Lower lobe of right lung (tissue), 2 donors: ENCODE measurements at regions not wholly inside any gene's neighbourhood (a gene's known extent, or its start where the extent isn't known, plus 50 kb on each side); places are given as distances from the start of the nearest gene placed in this dataset.

Source experiments
- ATAC-seq, 2 donors: fragments of 200-7000 bp; cut with Tn5 transposase; one replicate each; pipeline ENCODE4 v1.9.1; 2020 to 2022; ENCODE audit warnings: mild to moderate bottlenecking in 2 of 2, moderate library complexity in 2 of 2
- DNase-seq: peaks from one replicate; pipeline ENCODE4 v3.0.0-alpha.2; 2020
- H3K27ac ChIP-seq: fragments of 200-600 bp; one replicate; pipeline ENCODE4 v1.8.0; 2022
- H3K27me3 ChIP-seq: fragments of 200-600 bp; one replicate; pipeline ENCODE4 v1.8.0; 2022; ENCODE audit warnings: low read depth
- H3K36me3 ChIP-seq: fragments of 200-600 bp; one replicate; pipeline ENCODE4 v1.8.0; 2022; ENCODE audit warnings: mild to moderate bottlenecking
- H3K4me1 ChIP-seq: fragments of 200-600 bp; one replicate; pipeline ENCODE4 v1.8.0; 2022
- H3K4me3 ChIP-seq: fragments of 200-600 bp; one replicate; pipeline ENCODE4 v1.8.0; 2022; ENCODE audit warnings: mild to moderate bottlenecking
- H3K9me3 ChIP-seq: fragments of 200-600 bp; one replicate; pipeline ENCODE4 v1.8.0; 2022
- intact Hi-C: fragments of 100-400 bp; cut with DNase I; formaldehyde crosslinking; loops from one replicate; pipeline ENCODE4 v1.11.0; 2022
- TF ChIP-seq, protein P1 (sequence below): fragments of 200-600 bp; IDR thresholded peaks from one replicate; pipeline ENCODE4 v1.8.0; 2022; ENCODE audit warnings: antibody characterized with exemption, mild to moderate bottlenecking
- donor health status: DM: no; HTN: yes; CAD: no; lungs with severe emphysema.

DNA sequence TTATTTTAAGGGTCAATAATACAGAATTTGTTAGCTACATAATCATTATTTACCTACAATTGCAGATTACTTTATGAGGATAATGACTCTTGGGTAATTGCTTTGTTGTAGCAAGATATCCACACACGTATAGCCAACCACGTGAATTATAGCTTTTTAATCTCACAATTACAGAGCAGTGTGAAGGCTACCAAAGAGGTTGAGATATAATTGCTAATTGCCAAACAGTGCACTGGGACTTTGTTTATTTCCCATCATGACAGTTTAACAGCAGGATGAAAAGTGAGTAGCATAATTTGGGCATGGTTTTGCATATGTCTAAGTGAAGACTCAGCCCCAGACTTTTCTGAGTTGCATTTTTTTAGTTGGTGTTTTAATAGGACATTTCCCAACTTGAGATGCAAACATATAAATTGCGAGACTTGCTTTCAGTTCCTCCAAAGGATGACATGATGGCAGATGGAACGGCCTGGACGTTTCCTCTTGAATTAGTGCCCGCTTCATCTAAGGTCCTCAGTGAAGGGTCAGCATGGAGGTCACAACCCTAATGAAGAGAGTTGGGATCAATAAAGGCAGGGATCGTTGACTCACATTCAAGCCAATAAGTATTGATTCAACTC is 180.7 kb upstream of the GPR26 start:
- ATAC-seq (no peak), DNase-seq (no peak)
- intact Hi-C loops: no loop called here
- H3K4me3 ChIP-seq: no peak overlapping the region
- no peaks in the 10 kb centered on the region for H3K36me3 ChIP-seq
- H3K27me3 ChIP-seq: peaks cover 7% of the 10 kb centered on the region
- no peaks in the 10 kb centered on the region for H3K9me3 ChIP-seq
- no peak overlapping the region for H3K27ac ChIP-seq
- TF ChIP-seq, protein P1, sequence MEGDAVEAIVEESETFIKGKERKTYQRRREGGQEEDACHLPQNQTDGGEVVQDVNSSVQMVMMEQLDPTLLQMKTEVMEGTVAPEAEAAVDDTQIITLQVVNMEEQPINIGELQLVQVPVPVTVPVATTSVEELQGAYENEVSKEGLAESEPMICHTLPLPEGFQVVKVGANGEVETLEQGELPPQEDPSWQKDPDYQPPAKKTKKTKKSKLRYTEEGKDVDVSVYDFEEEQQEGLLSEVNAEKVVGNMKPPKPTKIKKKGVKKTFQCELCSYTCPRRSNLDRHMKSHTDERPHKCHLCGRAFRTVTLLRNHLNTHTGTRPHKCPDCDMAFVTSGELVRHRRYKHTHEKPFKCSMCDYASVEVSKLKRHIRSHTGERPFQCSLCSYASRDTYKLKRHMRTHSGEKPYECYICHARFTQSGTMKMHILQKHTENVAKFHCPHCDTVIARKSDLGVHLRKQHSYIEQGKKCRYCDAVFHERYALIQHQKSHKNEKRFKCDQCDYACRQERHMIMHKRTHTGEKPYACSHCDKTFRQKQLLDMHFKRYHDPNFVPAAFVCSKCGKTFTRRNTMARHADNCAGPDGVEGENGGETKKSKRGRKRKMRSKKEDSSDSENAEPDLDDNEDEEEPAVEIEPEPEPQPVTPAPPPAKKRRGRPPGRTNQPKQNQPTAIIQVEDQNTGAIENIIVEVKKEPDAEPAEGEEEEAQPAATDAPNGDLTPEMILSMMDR: no peak
- no peaks in the 10 kb centered on the region for H3K4me1 ChIP-seq

DNA sequence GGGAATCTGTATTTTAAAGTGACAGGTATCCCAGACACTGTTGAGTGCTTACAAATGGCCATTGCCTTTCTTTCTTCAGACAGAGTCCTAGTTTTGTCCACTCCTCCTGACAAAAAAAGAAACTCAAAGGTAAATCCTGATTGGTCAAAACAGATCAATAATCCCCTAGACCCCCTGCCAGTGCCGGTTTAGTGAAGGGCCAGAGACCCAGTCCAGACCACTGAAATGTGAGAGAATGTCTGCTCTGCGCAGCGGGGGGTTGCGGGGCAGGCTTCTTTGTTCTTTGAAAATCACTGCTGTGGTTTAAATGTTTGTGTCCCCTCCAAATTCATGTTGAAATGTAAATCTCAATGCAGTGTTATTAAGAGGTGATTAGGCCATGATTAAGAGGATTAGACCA is 177.7 kb upstream of the GPR26 start:
- no peak overlapping the region for H3K27ac ChIP-seq
- H3K4me3 ChIP-seq: no peak overlapping the region
- DNase-seq (no peak), ATAC-seq (no peak)
- intact Hi-C loops: no loop called here
- H3K36me3 ChIP-seq: no peaks in the 10 kb centered on the region
- no peaks in the 10 kb centered on the region for H3K4me1 ChIP-seq
- no peaks in the 10 kb centered on the region for H3K9me3 ChIP-seq
- peaks cover 21% of the 10 kb centered on the region for H3K27me3 ChIP-seq
- TF ChIP-seq, protein P1: no peak

DNA sequence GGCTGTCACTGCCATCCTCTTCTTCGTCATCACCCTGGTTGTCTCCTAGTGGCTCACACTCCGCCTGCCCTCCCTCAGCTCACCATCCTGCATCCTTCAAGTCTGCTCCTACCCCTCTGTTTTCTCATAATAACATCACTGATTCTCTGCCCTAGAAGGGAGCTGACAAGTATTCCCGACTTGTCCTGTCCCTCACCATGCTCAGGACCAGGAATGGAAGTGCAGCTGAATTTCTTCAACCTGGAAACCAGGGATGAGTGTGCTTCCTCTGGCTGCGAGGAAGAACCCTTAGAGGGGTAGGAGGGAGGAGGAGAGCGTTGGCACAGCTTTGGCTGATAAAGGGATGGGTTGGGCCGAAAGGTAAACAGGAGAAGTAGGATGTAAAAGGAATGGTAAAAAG is 174.8 kb upstream of the GPR26 start:
- DNase-seq (no peak), ATAC-seq (no peak)
- Histone ChIP-seq H3K27me3 (peaks cover 21% of the 10 kb centered on the region), H3K9me3 (no peaks in the 10 kb centered on the region), H3K4me1 (no peaks in the 10 kb centered on the region), H3K4me3 (no peak overlapping the region), H3K36me3 (no peaks in the 10 kb centered on the region), H3K27ac (no peak overlapping the region)
- TF ChIP-seq, protein P1: no peak
- intact Hi-C loops: no loop called here

DNA sequence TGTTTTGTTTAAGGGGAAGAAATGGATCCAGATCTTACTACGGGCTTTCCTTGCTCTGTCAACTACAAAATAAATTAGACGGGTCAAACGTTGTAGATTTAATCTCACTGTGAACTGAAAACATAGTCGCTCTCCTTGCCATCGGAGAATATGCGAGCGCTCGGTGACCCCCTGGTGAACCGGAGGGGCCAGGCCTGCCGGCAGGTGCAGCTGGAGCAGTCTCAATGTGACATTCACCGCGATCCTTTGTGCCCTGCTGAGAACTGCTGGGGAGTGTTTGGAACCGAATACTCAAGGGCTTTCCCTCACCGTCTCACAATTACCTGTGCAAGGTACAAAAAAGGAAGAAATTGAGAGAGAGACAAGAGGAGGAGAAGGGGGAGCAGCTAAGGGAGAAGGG is 174.1 kb upstream of the GPR26 start:
- ATAC-seq (no peak), DNase-seq (no peak)
- intact Hi-C loops: no loop called here

DNA sequence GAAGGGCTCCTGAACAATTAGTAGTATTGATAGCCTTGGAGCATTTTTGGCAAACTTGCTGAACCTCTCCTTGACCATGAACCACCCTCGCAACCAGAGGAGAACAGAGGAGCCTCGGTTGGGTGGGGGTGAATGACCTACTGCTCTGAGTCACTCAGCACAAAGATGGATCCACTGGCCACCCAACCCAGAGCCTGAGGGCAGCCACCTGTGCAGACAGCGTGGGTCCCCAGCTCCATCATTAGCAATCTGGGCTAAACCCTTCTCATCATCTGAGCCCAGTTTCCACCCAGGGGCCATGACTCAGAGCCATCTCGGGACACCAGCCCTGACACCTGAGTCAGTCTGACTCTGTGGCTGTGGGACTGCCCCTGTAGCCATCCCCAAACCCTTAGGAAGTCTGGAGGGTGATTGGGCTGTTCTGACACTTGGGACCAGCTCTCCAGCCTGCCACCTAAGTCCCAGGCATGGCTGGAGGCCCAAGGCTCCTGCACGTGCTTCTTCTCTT is 171.8 kb upstream of the GPR26 start:
- ATAC-seq (no peak), DNase-seq (no peak)
- intact Hi-C loops: no loop called here
- TF ChIP-seq, protein P1: no peak
- peaks cover 21% of the 10 kb centered on the region for H3K27me3 ChIP-seq
- no peaks in the 10 kb centered on the region for H3K4me1 ChIP-seq
- H3K4me3 ChIP-seq: no peak overlapping the region
- no peaks in the 10 kb centered on the region for H3K36me3 ChIP-seq
- H3K27ac ChIP-seq: no peak overlapping the region
- H3K9me3 ChIP-seq: no peaks in the 10 kb centered on the region

More for the DNA sequence above, 174.1 kb upstream of the GPR26 start:
- Histone ChIP-seq H3K9me3 (no peaks in the 10 kb centered on the region), H3K36me3 (no peaks in the 10 kb centered on the region), H3K4me1 (no peaks in the 10 kb centered on the region), H3K27me3 (peaks cover 21% of the 10 kb centered on the region), H3K27ac (no peak overlapping the region), H3K4me3 (no peak overlapping the region)
- TF ChIP-seq, protein P1: no peak
